ENCODE measurements at regions not wholly inside any gene's neighbourhood (a gene's known extent, or its start where the extent isn't known, plus 50 kb on each side); places are given as distances from the start of the nearest gene placed in this dataset.

DNA sequence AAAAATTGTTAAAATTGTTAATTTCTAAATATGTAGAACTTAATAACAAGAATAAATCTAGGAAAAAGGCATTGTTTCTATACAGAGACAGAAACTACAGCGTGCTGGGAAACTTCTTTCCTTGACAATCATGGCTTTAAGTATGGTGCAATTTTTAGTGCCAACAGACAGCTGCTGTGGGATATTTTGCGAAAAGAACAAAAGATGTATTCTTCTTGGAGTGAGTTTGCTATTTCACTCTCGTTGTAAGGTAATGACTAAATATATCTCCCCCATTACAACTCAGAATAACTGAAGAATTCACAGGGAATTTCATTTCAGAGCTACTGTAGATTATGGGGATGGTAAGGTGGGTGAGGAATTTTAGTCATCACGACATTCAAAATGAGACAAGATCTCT, 2055.0 kb upstream of the ACO1 start:
- TF ChIP-seq, protein P1, sequence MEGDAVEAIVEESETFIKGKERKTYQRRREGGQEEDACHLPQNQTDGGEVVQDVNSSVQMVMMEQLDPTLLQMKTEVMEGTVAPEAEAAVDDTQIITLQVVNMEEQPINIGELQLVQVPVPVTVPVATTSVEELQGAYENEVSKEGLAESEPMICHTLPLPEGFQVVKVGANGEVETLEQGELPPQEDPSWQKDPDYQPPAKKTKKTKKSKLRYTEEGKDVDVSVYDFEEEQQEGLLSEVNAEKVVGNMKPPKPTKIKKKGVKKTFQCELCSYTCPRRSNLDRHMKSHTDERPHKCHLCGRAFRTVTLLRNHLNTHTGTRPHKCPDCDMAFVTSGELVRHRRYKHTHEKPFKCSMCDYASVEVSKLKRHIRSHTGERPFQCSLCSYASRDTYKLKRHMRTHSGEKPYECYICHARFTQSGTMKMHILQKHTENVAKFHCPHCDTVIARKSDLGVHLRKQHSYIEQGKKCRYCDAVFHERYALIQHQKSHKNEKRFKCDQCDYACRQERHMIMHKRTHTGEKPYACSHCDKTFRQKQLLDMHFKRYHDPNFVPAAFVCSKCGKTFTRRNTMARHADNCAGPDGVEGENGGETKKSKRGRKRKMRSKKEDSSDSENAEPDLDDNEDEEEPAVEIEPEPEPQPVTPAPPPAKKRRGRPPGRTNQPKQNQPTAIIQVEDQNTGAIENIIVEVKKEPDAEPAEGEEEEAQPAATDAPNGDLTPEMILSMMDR (conservative IDR thresholded peaks at IDR 0.05): no peak
- Mint-ChIP-seq H3K4me1 (no peaks in the 10 kb centered on the region), H3K9me3 (no peaks in the 10 kb centered on the region), H3K36me3 (ENCODE audit: low read depth) (no peaks in the 10 kb centered on the region), H3K4me3 (no peak overlapping the region), H3K27me3 (ENCODE audit: insufficient read depth) (no peaks in the 10 kb centered on the region), H3K27ac (no peak overlapping the region)
- Histone ChIP-seq H3K27ac (ENCODE audit: low read depth, low read length) (no peak overlapping the region), H3K4me1 (ENCODE audit: control insufficient read depth, insufficient read depth, low read length) (no peaks in the 10 kb centered on the region), H3K36me3 (ENCODE audit: control insufficient read depth, insufficient read depth, low read length) (no peaks in the 10 kb centered on the region), H3K9ac (ENCODE audit: extremely low read depth, low read length, poor library complexity, severe bottlenecking) (no peak overlapping the region), H3K27me3 (ENCODE audit: control insufficient read depth, insufficient read depth, low read length, poor library complexity, severe bottlenecking) (no peaks in the 10 kb centered on the region), H3K4me3 (ENCODE audit: low read length) (no peak overlapping the region), H3K9me3 (ENCODE audit: control insufficient read depth, low read length) (no peaks in the 10 kb centered on the region)
- WGBS, 2 experiments (ENCODE audit: insufficient coverage in 1 of 2, insufficient read length in 1 of 2): 94 to 100% methylated on average over 1 to 3 of the region's 4 CpGs
- no peak for DNase-seq

DNA sequence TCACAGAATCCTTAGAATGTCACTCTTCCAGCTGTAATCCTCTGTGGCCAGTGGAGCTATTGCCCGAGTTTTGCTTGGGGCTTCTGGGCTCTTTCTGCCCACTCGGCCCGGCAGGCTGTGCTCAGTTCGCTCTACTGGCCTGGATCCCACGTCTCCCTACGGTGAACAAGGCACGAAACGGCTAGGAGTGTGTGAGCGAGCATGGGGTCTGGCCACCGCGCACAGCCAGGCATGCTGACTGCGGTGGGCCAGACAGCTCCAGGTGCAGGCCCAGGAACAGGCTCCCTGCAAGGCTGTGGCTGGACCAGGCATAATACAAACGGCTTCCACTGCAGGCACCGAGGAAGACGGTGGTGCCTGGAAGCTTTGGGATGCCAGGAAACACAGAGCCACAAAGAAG, 2035.5 kb upstream of the ACO1 start:
- Histone ChIP-seq H3K36me3 (ENCODE audit: control insufficient read depth, insufficient read depth, low read length) (no peaks in the 10 kb centered on the region), H3K4me3 (ENCODE audit: low read length) (no peak overlapping the region), H3K9ac (ENCODE audit: extremely low read depth, low read length, poor library complexity, severe bottlenecking) (no peak overlapping the region), H3K27me3 (ENCODE audit: control insufficient read depth, insufficient read depth, low read length, poor library complexity, severe bottlenecking) (no peaks in the 10 kb centered on the region), H3K9me3 (ENCODE audit: control insufficient read depth, low read length) (no peaks in the 10 kb centered on the region), H3K4me1 (ENCODE audit: control insufficient read depth, insufficient read depth, low read length) (no peaks in the 10 kb centered on the region), H3K27ac (ENCODE audit: low read depth, low read length) (no peak overlapping the region)
- Mint-ChIP-seq H3K4me3 (no peak overlapping the region), H3K27me3 (ENCODE audit: insufficient read depth) (no peaks in the 10 kb centered on the region), H3K27ac (no peak overlapping the region), H3K9me3 (peaks cover 10% of the 10 kb centered on the region), H3K4me1 (no peaks in the 10 kb centered on the region), H3K36me3 (ENCODE audit: low read depth) (peaks cover 2% of the 10 kb centered on the region)
- TF ChIP-seq, protein P1 (conservative IDR thresholded peaks at IDR 0.05): no peak
- WGBS, 2 experiments (ENCODE audit: insufficient coverage in 1 of 2, insufficient read length in 1 of 2): 96 to 98% methylated on average over 7 to 15 of the region's 15 CpGs
- no peak for DNase-seq

DNA sequence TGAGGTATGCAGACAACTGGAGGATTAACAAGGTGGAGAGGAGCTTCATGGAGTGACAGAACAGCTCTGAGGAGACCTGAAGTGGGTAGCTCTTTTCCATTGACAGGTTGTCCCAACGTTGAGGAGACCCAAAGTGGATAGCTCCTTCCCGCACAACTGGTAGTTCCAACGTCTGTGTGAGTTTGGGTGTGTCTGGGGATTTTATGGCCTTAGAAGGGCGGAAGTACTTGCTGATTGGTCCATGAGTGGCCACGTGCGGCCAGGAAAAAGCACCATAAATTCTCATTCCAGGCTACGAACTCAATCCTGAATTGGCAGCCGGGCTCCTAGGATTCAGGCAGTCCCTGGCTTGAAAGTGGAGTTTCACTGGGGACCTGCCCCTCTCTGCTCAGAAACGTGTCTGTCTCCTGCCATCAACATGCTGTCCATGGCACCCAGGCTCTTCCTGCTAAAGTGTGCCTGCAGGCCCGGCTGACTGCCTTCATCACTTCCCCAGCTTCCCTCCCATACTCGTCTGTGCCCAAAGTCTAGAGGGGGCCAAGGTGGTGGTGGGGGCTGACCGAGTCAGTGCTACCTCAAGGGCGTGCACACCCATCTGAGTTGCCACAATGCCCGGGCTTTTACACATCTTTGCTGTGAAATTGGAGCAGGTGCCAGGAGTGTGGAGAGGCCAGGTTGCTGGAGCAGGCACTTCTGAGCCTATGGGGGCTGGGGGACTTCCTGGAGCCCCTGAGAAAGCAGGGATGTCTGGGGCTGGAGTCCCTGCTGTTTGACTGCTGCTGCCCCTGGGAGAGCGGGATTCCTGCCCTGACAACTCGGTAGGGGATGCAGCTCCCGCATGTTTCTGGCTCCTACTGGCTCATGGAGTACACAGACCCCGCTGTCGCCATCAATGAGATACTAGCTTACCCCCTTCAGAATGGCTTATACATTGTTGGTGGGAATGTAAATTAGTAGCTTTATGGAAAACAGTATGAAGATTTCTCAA, 2034.6 kb upstream of the ACO1 start:
- TF ChIP-seq, protein P1 (conservative IDR thresholded peaks at IDR 0.05): no peak
- no peaks in the 10 kb centered on the region for H3K4me1 Mint-ChIP-seq
- no peak overlapping the region for H3K4me3 Mint-ChIP-seq
- no peaks in the 10 kb centered on the region for H3K4me1 ChIP-seq (ENCODE audit: control insufficient read depth, insufficient read depth, low read length)
- peaks cover 2% of the 10 kb centered on the region for H3K36me3 Mint-ChIP-seq (ENCODE audit: low read depth)
- H3K27ac ChIP-seq (ENCODE audit: low read depth, low read length): no peak overlapping the region
- no peaks in the 10 kb centered on the region for H3K27me3 Mint-ChIP-seq (ENCODE audit: insufficient read depth)
- DNase-seq: no peak
- no peaks in the 10 kb centered on the region for H3K27me3 ChIP-seq (ENCODE audit: control insufficient read depth, insufficient read depth, low read length, poor library complexity, severe bottlenecking)
- H3K36me3 ChIP-seq (ENCODE audit: control insufficient read depth, insufficient read depth, low read length): no peaks in the 10 kb centered on the region
- no peaks in the 10 kb centered on the region for H3K9me3 ChIP-seq (ENCODE audit: control insufficient read depth, low read length)
- WGBS, 2 experiments (ENCODE audit: insufficient coverage in 1 of 2, insufficient read length in 1 of 2): 92 to 93% methylated on average over 9 to 19 of the region's 19 CpGs
- peaks cover 10% of the 10 kb centered on the region for H3K9me3 Mint-ChIP-seq
- H3K9ac ChIP-seq (ENCODE audit: extremely low read depth, low read length, poor library complexity, severe bottlenecking): no peak overlapping the region
- no peak overlapping the region for H3K4me3 ChIP-seq (ENCODE audit: low read length)
- H3K27ac Mint-ChIP-seq: no peak overlapping the region
